T1000 (cell line): ENCODE measurements at regions not wholly inside any gene's neighbourhood (a gene's known extent, or its start where the extent isn't known, plus 50 kb on each side); places are given as distances from the start of the nearest gene placed in this dataset.

Experiments
- DNase-seq: peaks from one replicate; lab custom pipeline; 2025; ENCODE audit warnings: mixed read lengths; lab: John Stamatoyannopoulos, UW

GRCh38 chr9:88923653-88924288, 67.5 kb upstream of the S1PR3 start:
- no peak for DNase-seq

GRCh38 chr9:88925481-88925880, 65.8 kb upstream of the S1PR3 start:
- no peak for DNase-seq

- DNase-seq: no peak
Observed at GRCh38 chr9:88926781-88927505, 64.3 kb upstream of the S1PR3 start.

GRCh38 chr9:88927510-88927909, 63.8 kb upstream of the S1PR3 start:
- no peak for DNase-seq

GRCh38 chr9:88930716-88931115, 60.6 kb upstream of the S1PR3 start:
- no peak for DNase-seq

- no peak for DNase-seq
Observed at GRCh38 chr9:88932766-88933165, 58.5 kb upstream of the S1PR3 start.

- no peak for DNase-seq
Observed at GRCh38 chr9:88933607-88934379, 57.5 kb upstream of the S1PR3 start.

- no peak for DNase-seq
Observed at GRCh38 chr9:88934876-88935535, 56.3 kb upstream of the S1PR3 start.

- DNase-seq: no peak
Observed at GRCh38 chr9:88936132-88936531, 55.1 kb upstream of the S1PR3 start.

GRCh38 chr9:88936668-88937067, 54.6 kb upstream of the S1PR3 start:
- DNase-seq: no peak

- DNase-seq: no peak
Observed at GRCh38 chr9:88937248-88937647, 54.0 kb upstream of the S1PR3 start.

GRCh38 chr9:88938189-88938588, 53.1 kb upstream of the S1PR3 start:
- no peak for DNase-seq
